OCI-LY7 (cell line): ENCODE measurements at regions not wholly inside any gene's neighbourhood (a gene's known extent, or its start where the extent isn't known, plus 50 kb on each side); places are given as distances from the start of the nearest gene placed in this dataset.

Experiments
- BruUV-seq: library from RNA; stranded (reverse); fragments of 400-500 nt; replicated peaks from 2 replicates; lab custom pipeline; 2021; lab: Mats Ljungman, UMichigan
- CTCF ChIA-PET: fragments of 300-600 bp; sonication (Branson Sonifier 250); formaldehyde crosslinking; loops from one replicate; lab custom pipeline; 2022; ENCODE audit warnings: antibody characterized with exemption; ENCODE audit not compliant: unreplicated experiment; lab: Charles Lee
- POLR2A ChIA-PET: fragments of 300-600 bp; sonication (Branson Sonifier 250); formaldehyde crosslinking; loops from one replicate; lab custom pipeline; 2022; ENCODE audit warnings: antibody characterized with exemption; lab: Charles Lee
- DNase-seq: peaks from one replicate; pipeline ENCODE4 v3.0.0-alpha.2; 2015; ENCODE audit warnings: low spot score
- H2AFZ ChIP-seq: fragments of 200-600 bp; sonication (generic), shearing (Covaris generic); 2 replicates; pipeline ENCODE4 v1.6.1; 2014; ENCODE audit warnings: mild to moderate bottlenecking, antibody characterized with exemption, low read length, moderate library complexity
- H3K27ac ChIP-seq: fragments of 200-600 bp; sonication (generic); 2 replicates; pipeline ENCODE4 v1.5.1; 2014; ENCODE audit warnings: mixed run types, low read depth, mild to moderate bottlenecking, moderate library complexity, low read length, inconsistent platforms; ENCODE audit not compliant: poor library complexity, severe bottlenecking
- H3K36me3 ChIP-seq: fragments of 200-600 bp; sonication (generic); 2 replicates; pipeline ENCODE4 v1.6.1; 2014; ENCODE audit warnings: mild to moderate bottlenecking, antibody characterized with exemption, low read length, moderate library complexity, mixed read lengths; ENCODE audit not compliant: insufficient read depth
- H3K4me1 ChIP-seq: fragments of 200-600 bp; sonication (generic); 2 replicates; pipeline ENCODE4 v1.5.1; 2014; ENCODE audit warnings: mild to moderate bottlenecking, low read length; ENCODE audit not compliant: insufficient read depth, poor library complexity, severe bottlenecking
- H3K4me2 ChIP-seq: fragments of 200-600 bp; sonication (generic); 2 replicates; pipeline ENCODE4 v1.6.1; 2014; ENCODE audit warnings: mild to moderate bottlenecking, low read length
- H3K4me3 ChIP-seq: fragments of 200-600 bp; sonication (generic); 2 replicates; pipeline ENCODE4 v1.5.1; 2014; ENCODE audit warnings: mild to moderate bottlenecking, low read depth, low read length; ENCODE audit not compliant: poor library complexity, severe bottlenecking
- H3K79me2 ChIP-seq: fragments of 200-600 bp; sonication (generic); 2 replicates; pipeline ENCODE4 v1.6.1; 2016; ENCODE audit warnings: low read depth, mild to moderate bottlenecking, low read length, moderate library complexity, mixed read lengths; ENCODE audit not compliant: insufficient read depth
- H3K9me2 ChIP-seq: fragments of 200-600 bp; sonication (generic); 2 replicates; pipeline ENCODE4 v1.6.1; 2016; ENCODE audit warnings: mild to moderate bottlenecking, low read length, mixed read lengths; ENCODE audit not compliant: insufficient read depth
- H3K9me3 ChIP-seq: fragments of 200-600 bp; sonication (generic); 2 replicates; pipeline ENCODE4 v1.6.1; 2014; ENCODE audit warnings: mild to moderate bottlenecking, mixed run types, low read length, mixed read lengths
- H4K20me1 ChIP-seq: fragments of 200-600 bp; sonication (generic); 2 replicates; pipeline ENCODE4 v1.6.1; 2014; ENCODE audit warnings: mild to moderate bottlenecking, antibody characterized with exemption, low read length, moderate library complexity, mixed read lengths; ENCODE audit not compliant: insufficient read depth
- CTCF ChIP-seq: fragments of 200-600 bp; sonication (generic); conservative IDR thresholded peaks from 2 replicates; pipeline ENCODE4 v1.5.1; 2014; ENCODE audit warnings: mild to moderate bottlenecking, antibody characterized with exemption, low read length, moderate library complexity, mixed read lengths
- EZH2phosphoT487 ChIP-seq: fragments of 200-600 bp; sonication (generic); IDR thresholded peaks from 2 replicates; pipeline ENCODE4 v1.6.1; 2018; ENCODE audit warnings: low read depth, borderline replicate concordance, mild to moderate bottlenecking, mixed run types, antibody characterized with exemption, low read length, moderate library complexity, mixed read lengths
- intact Hi-C: fragments of 100-400 bp; cut with micrococcal nuclease; formaldehyde crosslinking; loops from one replicate; pipeline ENCODE4 v1.10.0; 2022; ENCODE audit not compliant: unreplicated experiment

DNA sequence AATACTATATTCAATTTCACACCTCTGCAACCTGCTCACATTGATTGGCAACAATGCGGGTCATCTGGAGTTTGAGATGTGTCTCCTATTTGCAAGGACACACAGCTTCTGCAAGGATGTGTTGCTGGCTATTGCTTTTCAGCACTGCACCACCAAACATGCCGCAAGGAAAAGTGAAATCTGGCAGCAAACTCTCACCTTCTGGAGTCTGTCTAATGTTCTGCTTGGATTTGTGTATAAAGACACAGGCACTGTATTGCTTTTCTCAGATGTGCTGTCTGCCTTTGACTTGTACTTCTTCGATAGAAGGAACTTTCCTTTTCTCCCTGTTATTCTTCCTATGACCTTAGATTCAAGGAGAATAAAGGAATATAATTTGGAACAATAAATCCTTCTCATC is 138.6 kb upstream of the EPHA4 start:
- no peak overlapping the region for H3K4me3 ChIP-seq
- no peaks in the 10 kb centered on the region for H3K4me1 ChIP-seq
- no peak overlapping the region for H3K4me2 ChIP-seq
- ChIA-PET POLR2A (interaction anchor here (0.5 to 2.2 kb wide), 3 partner anchors 8 to 306 kb away, joined by 3 to 6 read pairs (median 5); no protein-coding TSS in a partner anchor), CTCF (no interaction called here)
- intact Hi-C loops: no loop called here
- H2AFZ ChIP-seq: no peak overlapping the region
- H3K9me2 ChIP-seq: no peaks in the 10 kb centered on the region
- H3K9me3 ChIP-seq: no peaks in the 10 kb centered on the region
- DNase-seq: no peak
- TF ChIP-seq CTCF (no peak), EZH2phosphoT487 (no peak)
- no peaks in the 10 kb centered on the region for H4K20me1 ChIP-seq
- H3K79me2 ChIP-seq: no peaks in the 10 kb centered on the region
- no peak overlapping the region for H3K27ac ChIP-seq
- no peaks in the 10 kb centered on the region for H3K36me3 ChIP-seq
- BruUV-seq: no TSS peak

DNA sequence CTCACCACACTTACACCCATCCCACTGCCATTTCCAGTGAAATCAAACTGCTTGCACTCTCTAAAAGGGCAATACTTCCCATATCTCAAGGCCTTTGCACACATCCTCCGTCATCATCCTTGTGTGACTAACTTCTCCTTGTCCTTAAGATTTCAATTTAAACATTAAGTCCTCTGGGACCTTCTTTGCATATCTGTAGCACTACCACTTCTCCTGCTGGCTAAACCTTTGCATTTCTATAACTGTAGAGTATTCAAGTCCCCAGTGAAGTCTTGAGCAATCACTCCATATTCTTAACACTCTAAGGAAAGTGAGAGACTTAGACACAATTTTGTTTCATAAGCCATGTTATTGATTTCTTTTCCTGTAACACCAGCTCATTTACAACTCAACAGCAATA is 136.8 kb upstream of the EPHA4 start:
- no peaks in the 10 kb centered on the region for H3K36me3 ChIP-seq
- H3K9me3 ChIP-seq: no peaks in the 10 kb centered on the region
- no peaks in the 10 kb centered on the region for H3K9me2 ChIP-seq
- no peaks in the 10 kb centered on the region for H3K4me1 ChIP-seq
- H3K4me3 ChIP-seq: no peak overlapping the region
- intact Hi-C loops: no loop called here
- CTCF ChIA-PET: no interaction called here
- H4K20me1 ChIP-seq: no peaks in the 10 kb centered on the region
- no peak for TF ChIP-seq CTCF
- TF ChIP-seq EZH2phosphoT487: no peak
- H3K79me2 ChIP-seq: no peaks in the 10 kb centered on the region
- no peak overlapping the region for H3K27ac ChIP-seq
- no TSS peak for BruUV-seq
- H3K4me2 ChIP-seq: no peak overlapping the region
- no peak for DNase-seq
- no peak overlapping the region for H2AFZ ChIP-seq
- POLR2A ChIA-PET: interaction anchor here (0.7 kb wide), 1 partner anchor 16 kb away, joined by 3 read pairs; no protein-coding TSS in a partner anchor

- intact Hi-C loops: no loop called here
- no TSS peak for BruUV-seq
- no peak for DNase-seq
- H2AFZ ChIP-seq: no peak overlapping the region
- no peaks in the 10 kb centered on the region for H3K9me3 ChIP-seq
- no peaks in the 10 kb centered on the region for H3K36me3 ChIP-seq
- TF ChIP-seq CTCF: no peak
- no peak for TF ChIP-seq EZH2phosphoT487
- POLR2A ChIA-PET: no interaction called here
- H3K4me2 ChIP-seq: no peak overlapping the region
- CTCF ChIA-PET: no interaction called here
- no peaks in the 10 kb centered on the region for H3K79me2 ChIP-seq
- H3K4me1 ChIP-seq: no peaks in the 10 kb centered on the region
- H3K9me2 ChIP-seq: no peaks in the 10 kb centered on the region
- H3K27ac ChIP-seq: no peak overlapping the region
- no peaks in the 10 kb centered on the region for H4K20me1 ChIP-seq
- no peak overlapping the region for H3K4me3 ChIP-seq
These were observed 133.2 kb upstream of the EPHA4 start for GRCh38 chr2:221705185-221705877.
